IPS-18c (cell line): ENCODE measurements at regions not wholly inside any gene's neighbourhood (a gene's known extent, or its start where the extent isn't known, plus 50 kb on each side); places are given as distances from the start of the nearest gene placed in this dataset.

Experiments
- H3K4me3 ChIP-seq: 2 replicates; pipeline ENCODE4 v1.7.0; 2013; ENCODE audit warnings: low read depth, mild to moderate bottlenecking, low read length, moderate library complexity; ENCODE audit not compliant: insufficient read depth
- H3K9me3 ChIP-seq: one replicate; pipeline ENCODE4 v1.6.1; 2013; ENCODE audit warnings: mild to moderate bottlenecking, low read length, moderate library complexity; ENCODE audit not compliant: control insufficient read depth, insufficient read depth

DNA sequence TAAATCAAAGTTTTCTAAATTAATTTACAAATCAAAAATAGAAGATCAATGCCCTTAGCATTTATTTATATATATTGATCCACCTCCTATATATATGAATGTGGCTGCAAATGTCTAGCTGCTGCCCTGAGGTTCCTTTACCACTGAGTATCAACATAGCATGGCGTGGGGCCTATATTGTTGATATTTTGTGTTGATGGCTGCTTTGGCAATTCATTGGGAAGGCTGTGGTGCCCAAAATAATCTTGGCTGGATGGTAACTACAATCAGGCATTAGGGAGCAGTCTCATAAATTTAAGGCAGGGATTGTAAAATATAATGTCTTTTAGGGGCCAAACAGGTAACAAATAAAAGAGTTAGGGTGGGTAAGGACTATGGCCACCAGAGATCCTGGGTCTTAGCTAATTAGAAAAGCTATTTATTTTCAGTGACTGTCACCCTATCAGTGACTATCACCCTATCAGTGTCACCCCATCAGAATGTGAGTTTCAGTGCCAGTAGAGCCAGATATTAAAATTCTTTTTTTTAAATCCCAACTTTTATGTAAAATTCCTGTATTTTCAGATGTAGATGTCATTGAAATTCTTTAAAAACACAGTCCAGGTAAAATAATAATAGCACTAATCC lies 190.7 kb upstream of the PCSK5 start:
- H3K9me3 ChIP-seq = no peaks in the 10 kb centered on the region
- no peak overlapping the region for H3K4me3 ChIP-seq

DNA sequence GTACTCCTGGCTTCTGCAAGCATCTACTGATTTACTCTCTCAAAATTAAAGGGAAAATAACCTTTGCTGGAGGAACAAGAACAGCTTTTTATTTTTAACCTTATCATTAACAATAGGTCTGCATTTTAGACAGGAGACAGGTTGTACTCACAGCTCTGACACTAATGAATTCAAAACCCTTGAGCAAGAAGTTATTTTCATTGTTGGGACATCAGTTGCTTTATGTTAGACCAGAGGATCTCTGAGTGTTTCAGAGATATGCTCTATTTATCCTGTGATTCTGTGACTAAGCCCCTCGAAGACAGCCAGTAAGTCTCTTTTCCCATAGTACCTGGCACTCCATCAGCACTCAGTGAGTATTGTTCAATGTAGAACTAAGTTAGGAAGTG lies 190.2 kb upstream of the PCSK5 start:
- no peaks in the 10 kb centered on the region for H3K9me3 ChIP-seq
- H3K4me3 ChIP-seq = no peak overlapping the region

DNA sequence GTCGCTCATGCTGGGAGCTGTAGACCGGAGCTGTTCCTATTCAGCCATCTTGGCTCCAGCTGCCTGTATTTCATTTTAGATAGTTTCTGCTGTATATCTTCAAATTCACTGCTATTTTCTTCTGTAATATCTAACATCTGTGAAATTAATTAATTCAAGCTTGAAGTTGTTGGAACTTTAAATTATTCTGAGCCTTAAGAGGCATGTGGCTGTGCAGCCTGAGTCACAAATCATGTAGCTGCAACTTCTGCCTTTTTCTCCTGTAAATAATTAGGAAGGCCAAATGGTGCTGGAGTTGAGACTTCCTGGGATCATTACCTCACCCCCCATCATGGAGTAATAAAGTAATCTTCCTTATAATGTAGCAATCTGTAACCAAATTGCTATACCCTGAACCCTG lies 183.3 kb upstream of the PCSK5 start:
- no peak overlapping the region for H3K4me3 ChIP-seq
- peaks cover 4% of the 10 kb centered on the region for H3K9me3 ChIP-seq

DNA sequence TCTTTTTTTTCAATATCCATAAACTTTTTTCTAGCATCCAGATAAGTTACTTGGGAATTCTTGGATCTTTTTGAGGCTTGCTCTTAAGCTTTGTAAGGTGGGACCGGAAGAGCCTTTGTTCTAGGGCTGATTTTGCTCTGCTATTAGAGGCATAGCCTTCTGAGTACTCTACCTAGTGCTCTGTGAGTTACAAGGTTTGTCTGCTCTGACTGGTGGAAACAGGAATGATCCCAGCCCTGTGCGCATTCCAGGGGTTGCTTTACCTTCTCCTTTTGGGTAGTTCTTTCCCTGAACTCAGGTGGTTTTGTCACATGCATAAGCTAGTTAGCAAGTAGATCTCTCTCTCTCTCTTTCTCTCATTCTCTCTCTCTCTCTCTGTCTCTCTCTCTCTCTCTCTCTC lies 180.8 kb upstream of the PCSK5 start:
- H3K9me3 ChIP-seq = peaks cover 4% of the 10 kb centered on the region
- H3K4me3 ChIP-seq = no peak overlapping the region

DNA sequence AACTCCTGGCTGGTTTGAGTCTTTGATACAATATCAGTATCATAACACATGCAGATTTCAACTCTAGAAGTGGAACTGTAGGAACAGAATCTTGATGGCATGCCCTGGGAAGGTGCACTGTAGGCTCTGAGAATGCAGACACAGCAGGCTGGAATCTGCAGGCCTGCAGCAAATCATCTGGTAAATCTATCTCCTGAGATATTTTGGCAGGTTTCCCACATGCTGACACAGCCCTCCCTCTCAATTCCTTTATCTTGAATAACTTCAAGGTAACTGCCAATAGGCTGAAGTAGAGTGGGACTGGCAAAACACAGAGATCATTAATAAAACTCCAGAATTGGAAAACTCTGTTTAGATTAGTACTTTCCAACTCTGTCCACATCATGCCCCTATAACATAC lies 177.8 kb upstream of the PCSK5 start:
- Histone ChIP-seq H3K9me3 (no peaks in the 10 kb centered on the region), H3K4me3 (no peak overlapping the region)

DNA sequence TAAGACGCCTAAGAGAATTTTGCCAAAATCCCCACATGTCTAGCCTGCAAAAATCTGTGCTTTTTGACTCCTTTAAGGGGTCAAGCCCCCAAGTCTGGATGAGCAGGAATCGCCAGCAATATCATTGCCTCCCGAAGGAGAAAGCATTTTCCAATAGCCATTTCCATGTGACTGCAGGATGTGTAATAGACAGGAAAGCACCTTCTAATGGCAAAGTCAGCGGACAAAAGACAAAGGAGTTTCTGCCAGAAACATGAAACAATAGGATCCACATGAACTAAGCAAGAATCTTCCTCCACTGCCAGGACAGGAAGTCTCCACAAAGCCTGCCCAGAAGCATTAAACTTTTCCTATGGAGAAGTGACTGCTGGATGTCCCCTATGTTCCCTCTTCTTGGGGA lies 177.1 kb upstream of the PCSK5 start:
- Histone ChIP-seq H3K9me3 (no peaks in the 10 kb centered on the region), H3K4me3 (no peak overlapping the region)

DNA sequence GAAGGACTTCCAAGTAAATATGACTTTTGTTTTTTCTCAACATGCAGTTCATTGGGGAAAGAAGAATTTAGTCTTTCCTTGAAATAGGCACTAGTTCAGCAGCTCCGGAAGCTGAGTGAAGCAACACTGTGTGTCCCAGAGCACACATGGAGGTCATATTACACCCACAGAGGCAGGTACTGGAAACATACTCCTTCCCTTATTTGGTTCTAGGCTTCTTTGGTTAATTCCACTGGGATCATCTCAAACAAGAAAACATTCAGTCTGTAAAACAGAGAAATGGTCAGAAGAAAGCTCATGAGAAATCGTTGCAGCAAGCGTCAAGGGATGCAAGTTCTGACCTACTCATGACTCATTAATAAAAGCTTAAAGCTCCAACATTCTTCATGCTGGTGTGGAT lies 175.1 kb upstream of the PCSK5 start:
- Histone ChIP-seq H3K4me3 (no peak overlapping the region), H3K9me3 (no peaks in the 10 kb centered on the region)

DNA sequence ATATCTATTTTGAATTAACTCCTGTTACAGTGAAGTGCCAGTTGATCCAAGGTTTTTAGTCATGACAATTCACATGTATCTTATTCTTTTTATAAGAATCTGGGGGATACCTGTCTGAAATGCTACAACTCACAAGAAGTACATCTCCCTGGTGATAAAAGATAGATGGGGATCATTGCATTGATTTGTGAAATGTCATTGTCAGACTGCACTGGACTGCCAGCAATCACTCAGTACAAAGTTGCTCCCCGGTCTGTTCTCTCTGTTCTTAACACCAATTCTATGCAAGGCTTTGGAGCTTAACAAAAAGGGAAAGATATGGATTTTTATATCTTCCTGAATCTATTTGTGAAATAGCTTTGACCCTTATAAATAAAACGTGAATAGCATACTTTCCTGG lies 171.8 kb upstream of the PCSK5 start:
- no peaks in the 10 kb centered on the region for H3K9me3 ChIP-seq

DNA sequence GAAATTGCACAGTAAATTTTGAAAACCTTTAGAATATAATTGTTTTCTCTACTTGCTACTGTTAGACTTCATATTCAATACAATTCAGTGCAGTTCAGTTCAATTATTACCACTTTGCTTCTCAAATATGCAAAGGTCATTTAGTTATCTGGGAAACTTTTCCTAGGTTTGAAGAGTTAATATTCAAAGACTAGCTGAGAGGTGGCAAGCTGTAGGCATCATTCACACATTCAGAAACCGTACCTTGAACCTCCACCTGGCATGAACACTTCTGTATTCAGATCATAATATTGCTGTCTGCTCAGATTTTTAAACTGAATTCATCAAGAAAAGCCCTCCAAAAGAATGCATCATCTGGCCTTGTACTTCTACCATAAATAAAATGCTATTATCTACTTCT lies 162.1 kb upstream of the PCSK5 start:
- Histone ChIP-seq H3K9me3 (no peaks in the 10 kb centered on the region), H3K4me3 (no peak overlapping the region)

More for the DNA sequence above, 171.8 kb upstream of the PCSK5 start:
- no peak overlapping the region for H3K4me3 ChIP-seq

DNA sequence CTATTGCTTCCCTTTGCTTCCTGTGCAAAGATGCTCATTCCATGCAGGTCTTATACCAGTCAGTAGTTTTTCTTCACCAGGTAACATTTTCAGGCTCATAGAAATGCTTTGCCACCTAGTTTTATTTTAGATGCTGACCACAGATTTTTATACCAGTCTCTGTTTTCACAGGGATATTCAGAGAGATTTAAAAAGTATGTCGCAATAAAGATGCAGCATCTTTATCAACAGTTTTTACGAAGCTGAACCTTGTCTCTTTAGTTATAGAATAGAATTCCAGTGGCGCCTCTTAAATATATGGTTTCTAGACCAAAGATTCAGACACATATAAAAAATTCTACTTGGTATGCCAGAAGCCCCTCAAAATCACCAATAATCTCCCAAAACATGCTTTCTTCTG lies 155.7 kb upstream of the PCSK5 start:
- no peaks in the 10 kb centered on the region for H3K9me3 ChIP-seq
- no peak overlapping the region for H3K4me3 ChIP-seq

DNA sequence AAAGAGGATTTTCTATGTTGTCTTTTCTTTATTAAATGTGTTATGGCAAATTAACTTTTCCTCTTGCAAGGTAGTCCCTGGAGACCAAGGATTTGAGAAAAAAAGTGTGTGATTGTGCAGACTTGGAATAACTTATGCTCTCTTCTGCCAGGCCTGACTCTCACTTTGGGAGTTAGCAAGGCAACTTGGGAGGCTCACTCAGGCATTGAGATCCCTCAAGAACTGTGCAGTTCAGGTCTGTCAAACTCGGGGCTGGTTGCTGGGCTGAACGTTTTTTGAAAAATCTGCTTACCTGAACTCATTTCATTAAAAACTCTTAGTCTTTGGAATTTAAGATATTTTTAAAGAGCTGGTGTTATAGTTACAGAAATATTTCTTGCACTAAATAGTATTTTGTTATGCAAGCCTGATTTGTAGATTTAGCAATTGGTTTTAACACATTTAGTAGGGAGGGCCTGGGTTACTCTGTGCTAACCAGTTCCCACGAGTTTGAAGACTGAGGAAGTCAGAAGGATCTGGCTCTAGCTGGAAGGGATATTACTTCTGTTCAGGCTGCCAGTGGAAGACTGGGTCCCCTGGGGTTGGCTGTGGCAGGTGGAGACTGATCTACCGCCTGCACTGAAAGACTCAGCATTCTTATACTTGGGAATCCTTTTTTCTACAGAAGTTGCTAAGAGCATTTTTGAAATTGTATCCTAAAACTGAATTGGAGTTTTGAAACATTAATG lies 150.4 kb upstream of the PCSK5 start:
- Histone ChIP-seq H3K9me3 (no peaks in the 10 kb centered on the region), H3K4me3 (no peak overlapping the region)

DNA sequence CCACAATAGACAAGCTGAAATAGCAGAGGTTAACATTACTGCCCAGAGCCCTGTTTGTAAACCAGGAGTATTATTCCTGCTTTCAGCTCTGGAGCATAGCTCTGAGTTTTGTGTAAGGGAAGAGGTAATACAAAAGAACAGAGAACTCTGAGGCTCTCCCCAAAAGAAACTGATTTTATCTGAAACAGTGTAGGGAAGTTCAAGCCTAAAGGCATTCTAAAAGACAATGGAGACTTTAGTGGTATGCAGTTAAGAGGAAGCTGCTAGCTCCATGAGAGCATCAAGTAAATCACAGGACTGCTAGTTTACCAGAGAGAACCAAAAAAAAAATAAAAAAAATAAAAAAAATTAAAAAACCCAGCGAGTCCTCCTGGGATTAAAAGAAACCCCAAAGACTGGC lies 146.6 kb upstream of the PCSK5 start:
- H3K9me3 ChIP-seq = no peaks in the 10 kb centered on the region
- H3K4me3 ChIP-seq = no peak overlapping the region

DNA sequence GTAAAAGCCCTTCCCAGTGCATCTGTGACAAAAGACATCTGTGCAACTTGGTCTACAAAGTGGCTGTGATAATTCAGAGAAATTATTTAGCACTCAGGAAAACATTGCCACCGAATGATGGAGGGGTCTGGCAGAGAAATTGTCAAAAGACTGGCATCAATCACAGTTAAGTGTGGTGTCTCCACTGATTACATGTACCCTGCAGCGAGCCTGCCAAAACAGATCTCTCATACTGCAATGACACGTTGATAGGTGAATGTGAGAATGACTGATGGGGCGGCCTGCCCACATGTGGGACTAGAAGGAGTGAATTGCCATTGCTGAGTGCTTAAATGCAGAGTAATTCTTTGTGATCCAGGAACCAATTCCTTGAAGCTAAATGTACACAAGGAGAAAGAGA lies 136.4 kb upstream of the PCSK5 start:
- H3K4me3 ChIP-seq = no peak overlapping the region
- no peaks in the 10 kb centered on the region for H3K9me3 ChIP-seq

DNA sequence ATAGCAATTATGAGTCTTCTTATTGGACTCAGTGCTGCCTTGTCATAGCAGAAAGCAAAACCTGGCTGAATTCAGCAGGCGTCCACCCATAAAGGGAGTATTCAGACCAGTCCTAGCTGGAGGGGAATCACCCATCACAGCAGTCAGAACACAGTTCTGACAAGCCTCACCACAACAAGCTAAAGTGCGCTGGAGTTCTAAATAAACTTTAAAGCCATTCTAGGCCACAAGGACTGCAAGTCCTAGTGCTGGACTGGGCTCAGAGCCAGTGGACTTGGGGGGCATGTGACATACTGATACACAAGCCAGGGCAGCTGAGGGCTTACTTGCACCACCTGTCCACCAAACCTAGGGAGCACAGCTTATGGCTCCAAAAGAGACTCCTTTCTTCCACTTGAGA lies 115.3 kb upstream of the PCSK5 start:
- no peaks in the 10 kb centered on the region for H3K9me3 ChIP-seq
- H3K4me3 ChIP-seq = no peak overlapping the region

DNA sequence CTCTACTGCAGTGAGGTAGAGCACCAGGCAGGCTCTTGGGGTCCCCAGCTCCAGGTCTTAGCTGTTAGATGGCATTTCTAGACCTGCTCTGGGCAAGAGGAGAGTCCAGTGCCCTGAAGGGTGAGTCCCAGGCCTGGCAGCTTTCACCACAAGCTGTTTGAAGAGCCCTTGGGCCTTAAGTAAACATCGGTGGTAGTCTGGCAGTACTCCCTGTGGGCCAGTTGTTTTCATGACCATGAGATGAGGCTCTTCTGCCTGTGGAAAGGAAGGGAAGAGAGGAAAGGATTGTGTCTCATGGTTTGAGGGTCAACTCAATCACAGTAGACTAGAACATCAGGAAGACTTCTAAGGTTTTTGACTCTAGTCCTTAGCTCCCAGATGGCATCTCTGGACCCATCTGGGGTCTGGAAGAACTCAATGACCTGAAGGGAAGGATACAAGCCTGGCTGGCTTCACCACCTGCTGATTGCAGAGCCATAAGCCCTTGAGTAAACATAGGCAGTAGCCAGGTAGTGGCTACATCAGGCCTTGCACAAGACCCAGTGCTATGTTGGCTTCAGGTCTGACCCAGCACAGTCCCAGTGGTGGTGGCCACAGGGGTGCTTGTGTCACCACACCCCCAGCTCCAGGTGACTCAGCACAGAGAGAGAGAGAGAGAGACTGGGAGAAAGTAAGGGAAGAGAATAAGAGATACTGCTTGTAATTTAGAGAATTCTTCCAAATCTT lies 114.3 kb upstream of the PCSK5 start:
- no peak overlapping the region for H3K4me3 ChIP-seq
- H3K9me3 ChIP-seq = no peaks in the 10 kb centered on the region

DNA sequence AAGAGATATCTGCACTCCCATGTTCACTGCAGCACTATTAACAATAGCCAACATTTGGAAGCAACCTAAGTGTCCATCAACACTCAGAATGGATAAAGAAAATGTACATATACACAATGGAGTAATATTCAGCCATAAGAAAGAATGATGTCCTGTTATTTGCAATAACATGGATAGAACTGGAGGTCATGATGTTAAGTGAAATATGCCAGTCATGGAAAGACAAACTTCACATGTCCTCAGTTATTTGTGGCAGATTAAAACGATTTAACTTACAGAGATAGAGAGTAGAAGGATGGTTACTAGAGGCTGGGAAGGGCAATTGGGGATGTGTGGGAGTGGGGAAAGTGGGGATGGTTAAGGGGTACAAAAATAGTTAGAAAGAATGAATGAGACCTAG lies 110.3 kb upstream of the PCSK5 start:
- H3K9me3 ChIP-seq = no peaks in the 10 kb centered on the region

DNA sequence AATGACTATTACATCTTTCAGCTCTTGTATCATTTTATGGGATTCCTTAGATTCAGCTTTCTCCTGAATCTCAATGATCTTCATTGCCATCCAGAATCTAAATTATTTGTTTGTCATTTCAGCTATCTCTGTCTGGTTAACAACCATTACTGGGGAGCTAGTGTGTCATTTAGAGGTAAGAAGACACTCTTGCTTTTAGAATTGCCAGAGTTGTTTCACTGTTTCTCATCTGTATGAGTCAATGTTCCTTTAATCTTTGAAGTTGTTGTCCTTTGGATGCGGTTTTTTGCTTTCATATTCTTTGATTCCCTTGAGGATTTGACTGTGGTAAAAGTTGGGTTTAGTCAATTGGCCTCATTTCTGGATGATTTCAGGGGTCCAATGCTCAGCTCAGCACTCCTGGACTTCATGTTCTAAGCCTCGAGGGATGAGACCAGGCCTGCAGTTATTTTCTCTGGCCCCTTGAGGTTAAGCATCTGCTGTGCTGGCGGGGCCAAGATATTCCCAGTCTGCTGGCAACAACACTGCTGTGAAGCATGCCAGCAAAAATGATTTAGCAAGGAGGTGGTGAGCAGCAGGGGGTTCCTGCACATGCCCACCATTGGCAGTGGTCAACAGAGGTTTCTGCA lies 102.4 kb upstream of the PCSK5 start:
- Histone ChIP-seq H3K4me3 (no peak overlapping the region), H3K9me3 (no peaks in the 10 kb centered on the region)

More for the DNA sequence above, 110.3 kb upstream of the PCSK5 start:
- no peak overlapping the region for H3K4me3 ChIP-seq

DNA sequence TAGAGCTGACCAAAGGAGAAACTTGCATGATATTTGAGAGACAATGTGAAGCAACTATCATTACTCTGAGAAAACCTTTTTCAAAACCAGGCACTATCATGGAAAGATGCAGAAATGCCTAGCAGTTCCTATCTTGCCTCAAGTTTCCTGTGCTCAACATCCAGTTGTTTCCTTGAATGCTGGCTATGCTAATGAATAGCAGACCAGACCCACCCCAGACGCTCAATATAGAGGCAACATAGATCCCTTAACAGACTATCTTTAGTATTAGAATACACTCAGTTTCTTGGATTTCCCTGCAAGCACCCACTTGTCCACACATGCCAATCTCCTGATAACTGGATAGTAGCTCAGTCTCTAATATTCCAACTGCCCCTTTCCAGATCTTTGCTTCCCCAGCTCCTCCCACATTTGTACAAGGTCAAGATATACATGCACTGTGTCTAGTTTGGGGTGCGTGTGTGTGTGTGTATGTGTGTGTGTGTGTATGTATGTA lies 93.3 kb upstream of the PCSK5 start:
- Histone ChIP-seq H3K9me3 (no peaks in the 10 kb centered on the region), H3K4me3 (no peak overlapping the region)
